IMR-90 (cell line): ENCODE measurements at regions not wholly inside any gene's neighbourhood (a gene's known extent, or its start where the extent isn't known, plus 50 kb on each side); places are given as distances from the start of the nearest gene placed in this dataset.

Experiments
- BHLHE40 ChIP-seq: fragments of 150-350 bp; IDR thresholded peaks from 2 replicates; pipeline ENCODE4 v1.6.1; 2016; ENCODE audit warnings: mild to moderate bottlenecking, low read depth, low read length
- CEBPB ChIP-seq: IDR thresholded peaks from 2 replicates; pipeline ENCODE4 v1.6.1; 2012; ENCODE audit warnings: low read depth, low read length, improper control_type of control experiment
- CTCF ChIP-seq: conservative IDR thresholded peaks from 2 replicates; pipeline ENCODE4 v1.5.1; 2012; ENCODE audit warnings: mild to moderate bottlenecking, low read depth, low read length, improper control_type of control experiment
- ELK1 ChIP-seq: fragments of 150-350 bp; IDR thresholded peaks from 2 replicates; pipeline ENCODE4 v1.6.1; 2016; ENCODE audit warnings: low read depth, mild to moderate bottlenecking, low read length, moderate library complexity, borderline replicate concordance
- FOS ChIP-seq: fragments of 150-350 bp; IDR thresholded peaks from 2 replicates; pipeline ENCODE4 v1.6.1; 2016; ENCODE audit warnings: low read depth, low read length
- MAFK ChIP-seq: IDR thresholded peaks from 2 replicates; pipeline ENCODE4 v1.6.1; 2012; ENCODE audit warnings: low read depth, low read length, improper control_type of control experiment
- MXI1 ChIP-seq: IDR thresholded peaks from 2 replicates; pipeline ENCODE4 v1.6.1; 2012; ENCODE audit warnings: low read depth, mild to moderate bottlenecking, low read length, moderate library complexity, borderline replicate concordance
- NFE2L2 ChIP-seq: fragments of 150-350 bp; IDR thresholded peaks from 2 replicates; pipeline ENCODE4 v1.6.1; 2016; ENCODE audit warnings: low read depth, mild to moderate bottlenecking, low read length
- POLR2A ChIP-seq: IDR thresholded peaks from 2 replicates; pipeline ENCODE4 v1.6.1; 2012; ENCODE audit warnings: mild to moderate bottlenecking, low read depth, low read length
- RAD21 ChIP-seq: IDR thresholded peaks from 2 replicates; pipeline ENCODE4 v1.6.1; 2012; ENCODE audit warnings: low read length, improper control_type of control experiment
- RCOR1 ChIP-seq: IDR thresholded peaks from 2 replicates; pipeline ENCODE4 v1.6.1; 2012; ENCODE audit warnings: mild to moderate bottlenecking, low read length, improper control_type of control experiment; ENCODE audit not compliant: insufficient replicate concordance
- RFX5 ChIP-seq: IDR thresholded peaks from 2 replicates; pipeline ENCODE4 v1.8.0; 2012; ENCODE audit warnings: low read depth, mild to moderate bottlenecking, low read length, moderate library complexity

DNA sequence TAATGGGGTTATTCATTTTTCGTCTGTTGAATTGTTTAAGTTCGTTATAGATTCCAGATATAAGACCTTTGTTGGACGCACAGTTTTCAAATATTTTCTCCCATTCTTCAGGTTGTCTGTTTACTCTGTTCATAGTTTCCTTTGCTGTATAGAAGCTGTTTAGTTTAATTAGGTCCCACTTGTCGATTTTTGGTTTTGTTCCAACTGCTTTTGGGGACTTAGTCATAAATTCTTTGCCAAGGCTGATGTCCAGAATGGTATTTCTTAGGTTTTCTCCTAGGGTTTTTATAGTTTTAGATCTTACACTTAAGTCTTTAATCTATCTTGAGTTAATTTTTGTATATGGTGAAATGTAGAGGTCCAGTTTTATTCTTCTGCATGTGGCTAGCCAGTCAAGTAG, 58.9 kb upstream of the ZNF280D start:
- TF ChIP-seq POLR2A (no peak), CTCF (no peak), FOS (no peak), RAD21 (no peak), MXI1 (no peak), BHLHE40 (no peak), NFE2L2 (no peak), ELK1 (no peak), CEBPB (no peak), RCOR1 (no peak), MAFK (no peak), RFX5 (no peak)
